ENCODE measurements at regions not wholly inside any gene's neighbourhood (a gene's known extent, or its start where the extent isn't known, plus 50 kb on each side); places are given as distances from the start of the nearest gene placed in this dataset.

- H3K4me1 Mint-ChIP-seq, result peaks cover 0 to 13% of the 10 kb centered on the region in 2 experiments; a peak in 2 of 4 replicates
- Histone ChIP-seq H3K79me1 (ENCODE audit: insufficient read depth, low read depth, low read length, poor library complexity, severe bottlenecking) (no peaks in the 10 kb centered on the region), H3K18ac (ENCODE audit: insufficient read length, low read depth, low read length) (no peak overlapping the region), H2AK5ac (ENCODE audit: insufficient read length, low read length) (no peak overlapping the region), H3T11ph (ENCODE audit: low read length) (no peak overlapping the region), H4K8ac (replicated peaks; ENCODE audit: insufficient read length, low read depth, low read length) (no peak overlapping the region), H3K56ac (ENCODE audit: insufficient read length, low read depth, low read length) (no peak overlapping the region), H2BK20ac (ENCODE audit: low read depth, low read length, poor library complexity, severe bottlenecking) (no peak overlapping the region), H2BK12ac (ENCODE audit: insufficient read length, low read depth, low read length) (no peak overlapping the region), H2BK15ac (ENCODE audit: low read depth, low read length) (no peak overlapping the region), H3K23ac (ENCODE audit: insufficient read length, low read depth, low read length) (no peak overlapping the region), H4K5ac (ENCODE audit: insufficient read length, low read depth, low read length) (no peak overlapping the region), H3K23me2 (ENCODE audit: insufficient read length, low read depth, low read length, poor library complexity, severe bottlenecking) (no peaks in the 10 kb centered on the region), H4K91ac (ENCODE audit: insufficient read length, low read depth, low read length) (no peak overlapping the region), H3K9ac (ENCODE audit: extremely low read depth, insufficient read length, low read length) (no peak overlapping the region), H3K4me2 (ENCODE audit: insufficient read depth, insufficient read length, low read length) (no peak overlapping the region), H4K20me1 (ENCODE audit: control insufficient read depth, insufficient read depth, insufficient read length) (no peaks in the 10 kb centered on the region), H3K27me3 (ENCODE audit: insufficient read depth, low read length) (no peaks in the 10 kb centered on the region), H3K79me2 (ENCODE audit: insufficient read depth, low read length) (no peaks in the 10 kb centered on the region), H3K14ac (ENCODE audit: insufficient read depth, low read length) (no peak overlapping the region), H2BK120ac (ENCODE audit: low read depth, low read length, poor library complexity, severe bottlenecking) (no peak overlapping the region), H3K9me3 (ENCODE audit: control insufficient read depth, low read depth, low read length) (no peaks in the 10 kb centered on the region), H2AFZ (ENCODE audit: low read length) (peak overlapping the region; percentile 92), H3K27ac (ENCODE audit: insufficient read length, low read depth, low read length) (no peak overlapping the region), H3K4me1 (ENCODE audit: insufficient read depth, low read length) (no peaks in the 10 kb centered on the region), H3K4ac (ENCODE audit: low read depth, low read length) (no peak overlapping the region), H2BK5ac (ENCODE audit: insufficient read length, low read length) (no peak overlapping the region)
- peaks cover 10% of the 10 kb centered on the region for H3K27me3 Mint-ChIP-seq (ENCODE audit: low read depth)
- no peak overlapping the region for H3K4me3 Mint-ChIP-seq
- H3K36me3 Mint-ChIP-seq (ENCODE audit: insufficient read depth in 1 of 3, low read depth in 3 of 3), result no peaks in the 10 kb centered on the region
- no peak overlapping the region for H3K27ac Mint-ChIP-seq
- H3K9me3 Mint-ChIP-seq, result no peaks in the 10 kb centered on the region
- DNase-seq, result no peak
- no CpG with 5 or more reads among the region's 9 CpGs for WGBS (ENCODE audit: extremely low coverage, insufficient read length, low lambda C conversion rate)
- no peak for TF ChIP-seq CTCF (conservative IDR thresholded peaks at IDR 0.05)
Observed at GRCh38 chr6:8982668-8983067, 547.3 kb upstream of the SLC35B3 start.

Data from H9 (cell line).